Common myeloid progenitor, CD34-positive (primary cell): ENCODE measurements at regions not wholly inside any gene's neighbourhood (a gene's known extent, or its start where the extent isn't known, plus 50 kb on each side); places are given as distances from the start of the nearest gene placed in this dataset.

Experiments used
- CTCF ChIA-PET: fragments of 350-600 bp; sonication (Branson Sonifier 250); formaldehyde crosslinking; loops from one replicate; lab custom pipeline; 2021; ENCODE audit warnings: antibody characterized with exemption; lab: Charles Lee
- POLR2A ChIA-PET: fragments of 350-600 bp; sonication (Branson Sonifier 250); formaldehyde crosslinking; loops from one replicate; lab custom pipeline; 2021; ENCODE audit warnings: antibody characterized with exemption; lab: Charles Lee
- DNase-seq, 3 donors: peaks; one replicate each; pipeline versions ENCODE4 v3.0.0 to v3.0.0-alpha.2; 2013
- H3K27ac ChIP-seq, 2 experiments: 1 replicate in 1 of 2; 2 replicates in 1 of 2; pipeline ENCODE4 v1.7.0; 2013; ENCODE audit warnings: inconsistent platforms in 2 of 2, low read length in 2 of 2, mild to moderate bottlenecking in 2 of 2, low read depth in 1 of 2, moderate library complexity in 1 of 2; ENCODE audit not compliant: severe bottlenecking in 2 of 2, insufficient read depth in 1 of 2, poor library complexity in 1 of 2
- H3K27me3 ChIP-seq, 5 experiments: replicated peaks in 2 of 5; 1 replicate in 3 of 5; 2 replicates in 2 of 5; pipeline versions ENCODE4 v1.6.1 to v1.7.0; 2013; ENCODE audit warnings: low read length in 4 of 5, mild to moderate bottlenecking in 2 of 5, moderate library complexity in 2 of 5, inconsistent platforms in 1 of 5; ENCODE audit not compliant: insufficient read depth in 5 of 5, control insufficient read depth in 4 of 5
- H3K36me3 ChIP-seq, 4 experiments: 1 replicate in 2 of 4; 2 replicates in 2 of 4; pipeline versions ENCODE4 v1.6.1 to v1.7.0; 2013; ENCODE audit warnings: low read length in 3 of 4, control low read depth in 1 of 4, mild to moderate bottlenecking in 1 of 4; ENCODE audit not compliant: control insufficient read depth in 4 of 4, insufficient read depth in 4 of 4
- H3K4me1 ChIP-seq, 4 experiments: 1 replicate in 3 of 4; 2 replicates in 1 of 4; pipeline versions ENCODE4 v1.6.1 to v1.7.1; 2013; ENCODE audit warnings: low read length in 3 of 4, mild to moderate bottlenecking in 3 of 4, control low read depth in 1 of 4, inconsistent platforms in 1 of 4, moderate library complexity in 1 of 4; ENCODE audit not compliant: control insufficient read depth in 4 of 4, insufficient read depth in 4 of 4; ENCODE audit errors: control extremely low read depth in 1 of 4
- H3K4me3 ChIP-seq, 7 experiments: 1 replicate in 4 of 7; 2 replicates in 3 of 7; pipeline versions ENCODE4 v1.5.1 to v1.7.0; 2013; ENCODE audit warnings: mild to moderate bottlenecking in 7 of 7, low read length in 6 of 7, moderate library complexity in 6 of 7, inconsistent platforms in 2 of 7, low read depth in 2 of 7, control low read depth in 1 of 7; ENCODE audit not compliant: insufficient read depth in 4 of 7, control insufficient read depth in 1 of 7; ENCODE audit errors: extremely low read depth in 1 of 7
- H3K9me3 ChIP-seq, 5 experiments: 1 replicate in 4 of 5; 2 replicates in 1 of 5; pipeline versions ENCODE4 v1.6.1 to v1.7.1; 2013; ENCODE audit warnings: low read length in 4 of 5, mild to moderate bottlenecking in 2 of 5, inconsistent platforms in 1 of 5, low read depth in 1 of 5, moderate library complexity in 1 of 5; ENCODE audit not compliant: control insufficient read depth in 4 of 5, insufficient read depth in 2 of 5; ENCODE audit errors: control extremely low read depth in 1 of 5
- WGBS: methylation state at CpG from one replicate; pipeline ENCODE4 v1.1.5; 2013; ENCODE audit not compliant: insufficient coverage; 5-methylcytosine and 5-hydroxymethylcytosine counted together

- H3K36me3 ChIP-seq, result peaks cover 4 to 44% (median 22%) of the 10 kb centered on the region in 4 experiments
- ChIA-PET CTCF (interaction anchor here (0.9 to 2.1 kb wide), 12 partner anchors 9 to 160 kb away, joined by 3 to 10 read pairs (median 4); no protein-coding TSS in a partner anchor), POLR2A (interaction anchor here (0.6 to 1.7 kb wide), 3 partner anchors 13 to 68 kb away, joined by 3 to 11 read pairs (median 6); no protein-coding TSS in a partner anchor)
- H3K4me3 ChIP-seq, result peak overlapping the region in 3 of 7 experiments; percentile 31 to 51 (median 43)
- H3K4me1 ChIP-seq, result peaks cover 1 to 59% (median 55%) of the 10 kb centered on the region in 4 experiments
- H3K27ac ChIP-seq, result no peak overlapping the region
- 67% methylated on average over 9 of the region's 21 CpGs for WGBS
- no peaks in the 10 kb centered on the region for H3K9me3 ChIP-seq
- no peaks in the 10 kb centered on the region for H3K27me3 ChIP-seq
- no peak for DNase-seq
These were observed 114.7 kb downstream of the NCOR2 start for GRCh38 chr12:124452576-124453331.

GRCh38 chr12:124451637-124452243 is 115.7 kb downstream of the NCOR2 start:
- POLR2A ChIA-PET, result interaction anchor here (0.7 kb wide), 1 partner anchor 32 kb away, joined by 3 read pairs; no protein-coding TSS in a partner anchor
- no peak overlapping the region for H3K27ac ChIP-seq
- WGBS, result 94% methylated on average over 9 of the region's 12 CpGs
- H3K27me3 ChIP-seq, result no peaks in the 10 kb centered on the region
- H3K4me1 ChIP-seq, result peaks cover 1 to 50% (median 46%) of the 10 kb centered on the region in 4 experiments
- H3K4me3 ChIP-seq, result no peak overlapping the region
- H3K36me3 ChIP-seq, result peaks cover 4 to 45% (median 23%) of the 10 kb centered on the region in 4 experiments
- DNase-seq, result no peak
- CTCF ChIA-PET, result interaction anchor here (1.5 to 2.3 kb wide), 3 partner anchors 11 to 315 kb away, joined by 4 to 8 read pairs (median 6); no protein-coding TSS in a partner anchor
- H3K9me3 ChIP-seq, result no peaks in the 10 kb centered on the region

- no peaks in the 10 kb centered on the region for H3K27me3 ChIP-seq
- no peak for DNase-seq
- peaks cover 4 to 42% (median 24%) of the 10 kb centered on the region in 4 experiments for H3K36me3 ChIP-seq
- H3K27ac ChIP-seq, result no peak overlapping the region
- ChIA-PET POLR2A (interaction anchor here (0.7 kb wide), 1 partner anchor 33 kb away, joined by 3 read pairs; no protein-coding TSS in a partner anchor), CTCF (interaction anchor here (0.9 to 2.3 kb wide), 6 partner anchors 10 to 316 kb away, joined by 3 to 8 read pairs (median 4); no protein-coding TSS in a partner anchor)
- no peaks in the 10 kb centered on the region for H3K9me3 ChIP-seq
- no peak overlapping the region for H3K4me3 ChIP-seq
- peaks cover 0 to 43% (median 39%) of the 10 kb centered on the region in 4 experiments for H3K4me1 ChIP-seq
- 98% methylated on average over 11 of the region's 11 CpGs for WGBS
These were observed 116.4 kb downstream of the NCOR2 start for GRCh38 chr12:124451016-124451415.

- no peaks in the 10 kb centered on the region for H3K27me3 ChIP-seq
- H3K4me1 ChIP-seq, result peaks cover 0 to 36% (median 36%) of the 10 kb centered on the region in 4 experiments
- ChIA-PET CTCF (interaction anchor here (0.6 to 2.3 kb wide), 7 partner anchors 9 to 316 kb away, joined by 3 to 8 read pairs (median 3); no protein-coding TSS in a partner anchor), POLR2A (no interaction called here)
- no peak overlapping the region for H3K4me3 ChIP-seq
- H3K36me3 ChIP-seq, result peaks cover 7 to 45% (median 25%) of the 10 kb centered on the region in 4 experiments
- H3K27ac ChIP-seq, result no peak overlapping the region
- DNase-seq, result no peak
- no peaks in the 10 kb centered on the region for H3K9me3 ChIP-seq
- 98% methylated on average over 14 of the region's 15 CpGs for WGBS
These were observed 117.0 kb downstream of the NCOR2 start for GRCh38 chr12:124450376-124450750.

- no peaks in the 10 kb centered on the region for H3K9me3 ChIP-seq
- ChIA-PET CTCF (interaction anchor here (0.6 to 2.3 kb wide), 6 partner anchors 12 to 317 kb away, joined by 3 to 6 read pairs (median 3); no protein-coding TSS in a partner anchor), POLR2A (no interaction called here)
- 96% methylated on average over 16 of the region's 25 CpGs for WGBS
- no peak overlapping the region for H3K4me3 ChIP-seq
- H3K27ac ChIP-seq, result no peak overlapping the region
- DNase-seq, result no peak
- peaks cover 0 to 33% (median 31%) of the 10 kb centered on the region in 4 experiments for H3K4me1 ChIP-seq
- no peaks in the 10 kb centered on the region for H3K27me3 ChIP-seq
- peaks cover 7 to 46% (median 27%) of the 10 kb centered on the region in 4 experiments for H3K36me3 ChIP-seq
These were observed 117.6 kb downstream of the NCOR2 start for GRCh38 chr12:124449623-124450375.

- CTCF ChIA-PET, result interaction anchor here (0.8 to 2.3 kb wide), 4 partner anchors 13 to 317 kb away, joined by 3 to 6 read pairs (median 4); no protein-coding TSS in a partner anchor
- H3K4me3 ChIP-seq, result no peak overlapping the region
- H3K36me3 ChIP-seq, result peaks cover 7 to 50% (median 30%) of the 10 kb centered on the region in 4 experiments
- WGBS, result 98% methylated on average over 12 of the region's 12 CpGs
- POLR2A ChIA-PET, result no interaction called here
- no peaks in the 10 kb centered on the region for H3K9me3 ChIP-seq
- peaks cover 0 to 26% (median 24%) of the 10 kb centered on the region in 4 experiments for H3K4me1 ChIP-seq
- H3K27me3 ChIP-seq, result no peaks in the 10 kb centered on the region
- no peak for DNase-seq
- no peak overlapping the region for H3K27ac ChIP-seq
These were observed 118.3 kb downstream of the NCOR2 start for GRCh38 chr12:124448955-124449622.
